Hippocampal formation (tissue), 2 donors: ENCODE measurements at regions not wholly inside any gene's neighbourhood (a gene's known extent, or its start where the extent isn't known, plus 50 kb on each side); places are given as distances from the start of the nearest gene placed in this dataset.
"Not testable (repeated sequence)": the region's sequence is repeated elsewhere in the genome, so short reads cannot be mapped to it uniquely, and the experiment has no call there.

ENCODE experiments used
- DNase-seq, 2 donors: peaks; one replicate each; lab custom pipeline; 2025; lab: John Stamatoyannopoulos, UW

- no peak for DNase-seq
Measured at GRCh38 chr5:19058216-19058615, 929.8 kb downstream of the CDH18 start.

- no peak for DNase-seq
Measured at GRCh38 chr5:19064094-19064493, 923.9 kb downstream of the CDH18 start.

GRCh38 chr5:19067741-19068140 is 920.3 kb downstream of the CDH18 start:
- no peak for DNase-seq

GRCh38 chr5:19098434-19098833 is 889.6 kb downstream of the CDH18 start:
- DNase-seq: no peak

GRCh38 chr5:19099195-19099594 is 888.8 kb downstream of the CDH18 start:
- DNase-seq: no peak

- DNase-seq: no peak
Measured at GRCh38 chr5:19104948-19105347, 883.1 kb downstream of the CDH18 start.

GRCh38 chr5:19122923-19123322 is 865.1 kb downstream of the CDH18 start:
- DNase-seq: no peak

GRCh38 chr5:19125956-19126713 is 861.9 kb downstream of the CDH18 start:
- DNase-seq: no peak

GRCh38 chr5:19140276-19140675 is 847.7 kb downstream of the CDH18 start:
- no peak for DNase-seq

- not testable (repeated sequence) for DNase-seq
Measured at GRCh38 chr5:19141937-19142524, 846.0 kb downstream of the CDH18 start.

GRCh38 chr5:19142713-19143414 is 845.1 kb downstream of the CDH18 start:
- DNase-seq: not testable (repeated sequence)

- DNase-seq: no peak
Measured at GRCh38 chr5:19143935-19144334, 844.1 kb downstream of the CDH18 start.

- no peak for DNase-seq
Measured at GRCh38 chr5:19169426-19169825, 818.6 kb downstream of the CDH18 start.

GRCh38 chr5:19172926-19173470 is 815.0 kb downstream of the CDH18 start:
- no peak for DNase-seq

- no peak for DNase-seq
Measured at GRCh38 chr5:19175776-19176570, 812.0 kb downstream of the CDH18 start.

GRCh38 chr5:19179571-19179970 is 808.4 kb downstream of the CDH18 start:
- DNase-seq: no peak

- no peak for DNase-seq
Measured at GRCh38 chr5:19189176-19189575, 798.8 kb downstream of the CDH18 start.

- no peak for DNase-seq
Measured at GRCh38 chr5:19193631-19194030, 794.4 kb downstream of the CDH18 start.

GRCh38 chr5:19196631-19197030 is 791.4 kb downstream of the CDH18 start:
- DNase-seq: no peak

- no peak for DNase-seq
Measured at GRCh38 chr5:19200251-19200650, 787.7 kb downstream of the CDH18 start.

GRCh38 chr5:19208397-19208796 is 779.6 kb downstream of the CDH18 start:
- DNase-seq: no peak

GRCh38 chr5:19210886-19211285 is 777.1 kb downstream of the CDH18 start:
- no peak for DNase-seq
